A673 (cell line): ENCODE measurements at regions not wholly inside any gene's neighbourhood (a gene's known extent, or its start where the extent isn't known, plus 50 kb on each side); places are given as distances from the start of the nearest gene placed in this dataset.

Source experiments
- EZH2 ChIP-seq: fragments of 200-600 bp; sonication (generic); IDR thresholded peaks from 2 replicates; pipeline ENCODE4 v1.6.1; 2017; ENCODE audit warnings: borderline replicate concordance, low read depth, mild to moderate bottlenecking, mixed read lengths, antibody characterized with exemption, low read length; ENCODE audit not compliant: poor library complexity, severe bottlenecking
- TF ChIP-seq, protein P1 (sequence below): fragments of 300-800, 200-600 bp; sonication (generic); conservative IDR thresholded peaks from 2 replicates; pipeline ENCODE4 v1.5.1; 2017; ENCODE audit warnings: low read depth, mild to moderate bottlenecking, antibody characterized with exemption, low read length, moderate library complexity, mixed read lengths

DNA sequence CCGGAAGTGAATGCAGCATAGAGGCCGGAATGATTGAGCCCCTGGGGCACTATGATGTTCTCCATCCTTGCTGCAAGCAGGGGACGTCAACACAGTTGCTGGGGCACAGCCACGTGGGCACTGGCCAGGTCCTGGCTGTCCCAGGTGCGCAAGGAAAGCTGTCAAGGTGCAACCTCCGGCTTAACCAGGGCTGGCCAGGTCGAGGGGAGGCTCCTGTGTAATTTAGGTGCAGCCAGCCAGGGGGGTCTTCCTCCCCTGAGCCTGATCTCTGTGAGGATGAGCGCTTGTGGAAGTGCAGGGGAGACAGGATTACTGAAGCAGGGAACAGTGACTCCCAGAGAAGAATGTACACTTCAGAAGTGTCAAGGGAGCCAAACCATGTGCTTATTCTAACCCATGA lies 852.8 kb upstream of the TMEM132C start:
- TF ChIP-seq, protein P1, sequence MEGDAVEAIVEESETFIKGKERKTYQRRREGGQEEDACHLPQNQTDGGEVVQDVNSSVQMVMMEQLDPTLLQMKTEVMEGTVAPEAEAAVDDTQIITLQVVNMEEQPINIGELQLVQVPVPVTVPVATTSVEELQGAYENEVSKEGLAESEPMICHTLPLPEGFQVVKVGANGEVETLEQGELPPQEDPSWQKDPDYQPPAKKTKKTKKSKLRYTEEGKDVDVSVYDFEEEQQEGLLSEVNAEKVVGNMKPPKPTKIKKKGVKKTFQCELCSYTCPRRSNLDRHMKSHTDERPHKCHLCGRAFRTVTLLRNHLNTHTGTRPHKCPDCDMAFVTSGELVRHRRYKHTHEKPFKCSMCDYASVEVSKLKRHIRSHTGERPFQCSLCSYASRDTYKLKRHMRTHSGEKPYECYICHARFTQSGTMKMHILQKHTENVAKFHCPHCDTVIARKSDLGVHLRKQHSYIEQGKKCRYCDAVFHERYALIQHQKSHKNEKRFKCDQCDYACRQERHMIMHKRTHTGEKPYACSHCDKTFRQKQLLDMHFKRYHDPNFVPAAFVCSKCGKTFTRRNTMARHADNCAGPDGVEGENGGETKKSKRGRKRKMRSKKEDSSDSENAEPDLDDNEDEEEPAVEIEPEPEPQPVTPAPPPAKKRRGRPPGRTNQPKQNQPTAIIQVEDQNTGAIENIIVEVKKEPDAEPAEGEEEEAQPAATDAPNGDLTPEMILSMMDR = no peak
- TF ChIP-seq EZH2 = no peak
